Suppressor macrophage treated with lipopolysaccharide for 1 hour (primary cell): ENCODE measurements at regions not wholly inside any gene's neighbourhood (a gene's known extent, or its start where the extent isn't known, plus 50 kb on each side); places are given as distances from the start of the nearest gene placed in this dataset.
"Not testable (repeated sequence)": the region's sequence is repeated elsewhere in the genome, so short reads cannot be mapped to it uniquely, and the experiment has no call there.

Experiments used
- DNase-seq, 3 donors: peaks; one replicate each; pipeline ENCODE4 v3.0.0-alpha.2; 2020 to 2022

- not testable (repeated sequence) for DNase-seq
These were observed 1410.1 kb upstream of the PCDH10 start for GRCh38 chr4:131738991-131739390.

- not testable (repeated sequence) for DNase-seq
These were observed 1407.3 kb upstream of the PCDH10 start for GRCh38 chr4:131741836-131742235.

GRCh38 chr4:131742536-131743205, 1406.4 kb upstream of the PCDH10 start:
- DNase-seq: not testable (repeated sequence)

- not testable (repeated sequence) for DNase-seq
These were observed 1405.7 kb upstream of the PCDH10 start for GRCh38 chr4:131743348-131743747.

GRCh38 chr4:131747203-131747602, 1401.9 kb upstream of the PCDH10 start:
- DNase-seq: not testable (repeated sequence)

GRCh38 chr4:131749224-131749623, 1399.9 kb upstream of the PCDH10 start:
- not testable (repeated sequence) for DNase-seq

GRCh38 chr4:131750006-131750405, 1399.1 kb upstream of the PCDH10 start:
- not testable (repeated sequence) for DNase-seq

GRCh38 chr4:131750469-131750868, 1398.6 kb upstream of the PCDH10 start:
- not testable (repeated sequence) for DNase-seq

GRCh38 chr4:131762234-131762633, 1386.9 kb upstream of the PCDH10 start:
- not testable (repeated sequence) for DNase-seq

- DNase-seq: no peak
These were observed 1384.4 kb upstream of the PCDH10 start for GRCh38 chr4:131764730-131765129.

GRCh38 chr4:131774382-131774781, 1374.7 kb upstream of the PCDH10 start:
- DNase-seq: not testable (repeated sequence)

GRCh38 chr4:131810565-131810964, 1338.5 kb upstream of the PCDH10 start:
- DNase-seq: not testable (repeated sequence)
